DND-41 (cell line): ENCODE measurements at regions not wholly inside any gene's neighbourhood (a gene's known extent, or its start where the extent isn't known, plus 50 kb on each side); places are given as distances from the start of the nearest gene placed in this dataset.
"Not testable (repeated sequence)": the region's sequence is repeated elsewhere in the genome, so short reads cannot be mapped to it uniquely, and the experiment has no call there.

Experiments
- ATAC-seq: fragments of 200-7000 bp; cut with Tn5 transposase; 3 replicates; pipeline ENCODE4 v1.9.1; 2021; ENCODE audit warnings: low read depth; ENCODE audit not compliant: insufficient read depth
- DNase-seq: peaks from one replicate; pipeline ENCODE4 v3.0.0-alpha.2; 2020
- H2AFZ ChIP-seq: 2 replicates; pipeline ENCODE4 v1.6.0; 2012; ENCODE audit warnings: low read depth, low read length
- H3K27ac ChIP-seq: 2 replicates; pipeline ENCODE4 v1.5.1; 2012; ENCODE audit warnings: low read length, inconsistent platforms
- H3K27me3 ChIP-seq: fragments of 200-600 bp; sonication (generic); 2 replicates; pipeline ENCODE4 v1.6.0; 2012; ENCODE audit warnings: low read length, mild to moderate bottlenecking, inconsistent platforms; ENCODE audit not compliant: insufficient read depth, poor library complexity
- H3K36me3 ChIP-seq: 2 replicates; pipeline ENCODE4 v1.5.1; 2012; ENCODE audit warnings: low read length, inconsistent platforms; ENCODE audit not compliant: insufficient read depth
- H3K4me1 ChIP-seq: 2 replicates; pipeline ENCODE4 v1.5.1; 2012; ENCODE audit warnings: mild to moderate bottlenecking, low read length; ENCODE audit not compliant: insufficient read depth
- H3K4me2 ChIP-seq: 2 replicates; pipeline ENCODE4 v1.6.0; 2012; ENCODE audit warnings: mild to moderate bottlenecking, moderate library complexity, low read length, inconsistent platforms; ENCODE audit not compliant: insufficient read depth
- H3K4me3 ChIP-seq, 2 experiments: fragments of 200-600 bp in 1 of 2; shearing (Covaris generic) in 1 of 2; 2 replicates each; pipeline ENCODE4 v1.5.1; 2012 to 2016; ENCODE audit warnings: inconsistent platforms in 2 of 2, low read length in 2 of 2, mild to moderate bottlenecking in 2 of 2, low read depth in 1 of 2, moderate library complexity in 1 of 2
- H3K79me2 ChIP-seq: 2 replicates; pipeline ENCODE4 v1.6.0; 2012; ENCODE audit warnings: low read length, inconsistent platforms; ENCODE audit not compliant: insufficient read depth
- H3K9ac ChIP-seq: 2 replicates; pipeline ENCODE4 v1.6.0; 2012; ENCODE audit warnings: low read depth, mild to moderate bottlenecking, inconsistent platforms, low read length, moderate library complexity
- H3K9me3 ChIP-seq: 2 replicates; pipeline ENCODE4 v1.5.1; 2012; ENCODE audit warnings: low read length, moderate library complexity, mild to moderate bottlenecking, inconsistent platforms; ENCODE audit not compliant: insufficient read depth, severe bottlenecking
- H4K20me1 ChIP-seq: 2 replicates; pipeline ENCODE4 v1.6.0; 2012; ENCODE audit warnings: low read length; ENCODE audit not compliant: insufficient read depth
- EZH2 ChIP-seq: IDR thresholded peaks from 3 replicates; pipeline ENCODE4 v1.6.1; 2012; ENCODE audit warnings: borderline replicate concordance, low read depth, mild to moderate bottlenecking, moderate library complexity, low read length, inconsistent platforms; ENCODE audit not compliant: severe bottlenecking
- TF ChIP-seq, protein P1 (sequence below): IDR thresholded peaks from 2 replicates; pipeline ENCODE4 v1.5.1; 2012; ENCODE audit warnings: borderline replicate concordance, low read length, moderate library complexity, mild to moderate bottlenecking; ENCODE audit not compliant: poor library complexity, severe bottlenecking; ENCODE audit errors: extremely low read depth

DNA sequence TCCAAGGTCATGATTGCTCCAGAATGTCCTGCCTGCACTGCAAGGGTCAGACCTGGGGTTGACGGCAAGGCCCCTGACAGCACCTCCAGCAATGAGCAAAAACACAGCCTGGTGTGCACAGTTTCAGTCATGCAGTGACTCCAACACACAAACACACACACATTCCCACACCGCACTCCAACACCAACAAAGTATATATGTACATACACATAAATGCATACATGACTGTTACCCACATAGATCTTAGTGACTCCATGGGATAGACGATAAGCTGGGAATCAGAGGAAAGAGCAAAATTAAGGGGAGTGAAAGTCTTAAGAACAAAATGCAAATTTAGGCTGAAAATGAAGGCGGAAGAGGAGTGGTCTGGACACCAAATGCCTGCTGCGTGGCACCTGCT lies 112.7 kb upstream of the TEKT4 start:
- Histone ChIP-seq H3K36me3 (no peaks in the 10 kb centered on the region), H4K20me1 (no peaks in the 10 kb centered on the region), H3K27me3 (no peaks in the 10 kb centered on the region), H3K79me2 (no peaks in the 10 kb centered on the region), H3K4me1 (no peaks in the 10 kb centered on the region), H2AFZ (no peak overlapping the region), H3K27ac (no peak overlapping the region), H3K4me2 (no peak overlapping the region), H3K9me3 (no peaks in the 10 kb centered on the region), H3K9ac (no peak overlapping the region), H3K4me3 (no peak overlapping the region)
- ATAC-seq (no peak), DNase-seq (no peak)
- TF ChIP-seq, protein P1, sequence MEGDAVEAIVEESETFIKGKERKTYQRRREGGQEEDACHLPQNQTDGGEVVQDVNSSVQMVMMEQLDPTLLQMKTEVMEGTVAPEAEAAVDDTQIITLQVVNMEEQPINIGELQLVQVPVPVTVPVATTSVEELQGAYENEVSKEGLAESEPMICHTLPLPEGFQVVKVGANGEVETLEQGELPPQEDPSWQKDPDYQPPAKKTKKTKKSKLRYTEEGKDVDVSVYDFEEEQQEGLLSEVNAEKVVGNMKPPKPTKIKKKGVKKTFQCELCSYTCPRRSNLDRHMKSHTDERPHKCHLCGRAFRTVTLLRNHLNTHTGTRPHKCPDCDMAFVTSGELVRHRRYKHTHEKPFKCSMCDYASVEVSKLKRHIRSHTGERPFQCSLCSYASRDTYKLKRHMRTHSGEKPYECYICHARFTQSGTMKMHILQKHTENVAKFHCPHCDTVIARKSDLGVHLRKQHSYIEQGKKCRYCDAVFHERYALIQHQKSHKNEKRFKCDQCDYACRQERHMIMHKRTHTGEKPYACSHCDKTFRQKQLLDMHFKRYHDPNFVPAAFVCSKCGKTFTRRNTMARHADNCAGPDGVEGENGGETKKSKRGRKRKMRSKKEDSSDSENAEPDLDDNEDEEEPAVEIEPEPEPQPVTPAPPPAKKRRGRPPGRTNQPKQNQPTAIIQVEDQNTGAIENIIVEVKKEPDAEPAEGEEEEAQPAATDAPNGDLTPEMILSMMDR: no peak
- no peak for TF ChIP-seq EZH2

DNA sequence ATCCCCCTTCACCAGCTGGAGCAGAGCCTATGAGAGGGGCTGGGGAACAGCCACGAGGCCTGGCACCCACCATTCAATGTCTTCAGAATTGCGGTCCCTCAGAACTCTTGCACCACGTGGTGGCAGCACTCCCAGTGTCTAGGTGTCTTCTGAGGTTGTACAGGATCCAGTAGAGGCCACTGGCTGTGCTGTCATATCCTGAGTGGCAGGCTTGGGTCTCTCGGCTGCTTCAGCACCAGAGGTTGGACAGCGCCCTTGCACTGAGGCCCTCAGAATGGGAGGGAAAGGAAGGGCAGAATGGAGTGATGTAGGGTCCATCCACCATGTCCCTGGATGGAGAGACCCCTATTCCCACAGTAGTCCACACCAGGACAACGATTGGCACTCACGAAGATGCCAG lies 112.0 kb upstream of the TEKT4 start:
- no peaks in the 10 kb centered on the region for H3K79me2 ChIP-seq
- no peak overlapping the region for H3K4me3 ChIP-seq
- H3K4me1 ChIP-seq: no peaks in the 10 kb centered on the region
- DNase-seq (peak; percentile 66), ATAC-seq (peak; percentile 78)
- H2AFZ ChIP-seq: no peak overlapping the region
- H4K20me1 ChIP-seq: no peaks in the 10 kb centered on the region
- no peak for TF ChIP-seq EZH2
- TF ChIP-seq, protein P1: peak; percentile 22
- H3K4me2 ChIP-seq: no peak overlapping the region
- H3K27ac ChIP-seq: no peak overlapping the region
- H3K36me3 ChIP-seq: no peaks in the 10 kb centered on the region
- no peaks in the 10 kb centered on the region for H3K27me3 ChIP-seq
- H3K9me3 ChIP-seq: no peaks in the 10 kb centered on the region
- H3K9ac ChIP-seq: no peak overlapping the region

DNA sequence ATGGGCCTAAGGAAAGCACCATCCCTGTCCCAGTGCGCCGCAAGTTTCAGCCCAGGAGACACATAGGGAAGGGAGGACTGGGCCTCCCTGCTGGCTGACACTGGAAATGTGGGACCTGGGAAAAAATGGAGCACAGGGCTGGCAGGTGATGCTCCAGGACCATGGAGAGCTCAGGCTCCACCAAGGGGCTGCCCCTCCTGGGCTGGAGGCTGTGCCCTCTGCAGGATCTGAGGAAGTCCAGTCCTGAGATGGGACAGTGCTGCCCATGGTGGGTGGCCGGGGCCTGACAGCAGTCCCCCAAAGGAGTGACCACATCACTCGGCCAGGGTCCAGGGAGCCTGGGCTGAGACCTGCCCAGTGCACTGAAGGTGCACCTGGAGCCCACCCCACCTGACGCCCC lies 108.6 kb upstream of the TEKT4 start:
- ATAC-seq (no peak; the same call in 2 of the 3 replicates), DNase-seq (peak; percentile 39)
- no peak for TF ChIP-seq EZH2
- TF ChIP-seq, protein P1: no peak
- H4K20me1 ChIP-seq: no peaks in the 10 kb centered on the region
- H3K27ac ChIP-seq: no peak overlapping the region
- no peaks in the 10 kb centered on the region for H3K79me2 ChIP-seq
- no peak overlapping the region for H2AFZ ChIP-seq
- no peak overlapping the region for H3K4me2 ChIP-seq
- H3K9ac ChIP-seq: no peak overlapping the region
- no peaks in the 10 kb centered on the region for H3K4me1 ChIP-seq
- H3K27me3 ChIP-seq: no peaks in the 10 kb centered on the region
- H3K36me3 ChIP-seq: no peaks in the 10 kb centered on the region
- H3K4me3 ChIP-seq: no peak overlapping the region
- H3K9me3 ChIP-seq: no peaks in the 10 kb centered on the region

DNA sequence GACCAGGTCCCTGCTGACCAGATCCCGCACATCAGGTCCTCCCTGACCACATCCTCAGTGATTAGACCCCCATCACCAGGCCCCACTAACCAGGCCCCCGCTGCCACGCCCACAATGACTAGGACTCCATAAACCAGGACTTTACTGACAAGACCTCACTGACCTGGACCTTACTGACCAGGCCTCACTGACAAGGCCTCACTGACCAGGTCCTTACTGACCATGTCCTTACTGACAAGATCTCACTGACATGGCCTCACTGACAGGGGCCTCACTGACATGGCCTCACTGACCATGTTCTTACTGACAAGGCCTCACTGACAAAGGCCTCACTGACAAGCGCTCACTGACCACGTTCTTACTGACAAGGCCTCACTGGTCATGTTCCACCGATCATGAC lies 107.9 kb upstream of the TEKT4 start:
- DNase-seq: no peak
- no peak for ATAC-seq
- Histone ChIP-seq H3K9ac (no peak overlapping the region), H3K27ac (no peak overlapping the region), H3K36me3 (no peaks in the 10 kb centered on the region), H4K20me1 (no peaks in the 10 kb centered on the region), H3K79me2 (no peaks in the 10 kb centered on the region), H3K9me3 (no peaks in the 10 kb centered on the region), H3K4me2 (no peak overlapping the region), H3K4me3 (no peak overlapping the region), H2AFZ (no peak overlapping the region), H3K27me3 (no peaks in the 10 kb centered on the region), H3K4me1 (no peaks in the 10 kb centered on the region)
- TF ChIP-seq EZH2: no peak
- TF ChIP-seq, protein P1: no peak

DNA sequence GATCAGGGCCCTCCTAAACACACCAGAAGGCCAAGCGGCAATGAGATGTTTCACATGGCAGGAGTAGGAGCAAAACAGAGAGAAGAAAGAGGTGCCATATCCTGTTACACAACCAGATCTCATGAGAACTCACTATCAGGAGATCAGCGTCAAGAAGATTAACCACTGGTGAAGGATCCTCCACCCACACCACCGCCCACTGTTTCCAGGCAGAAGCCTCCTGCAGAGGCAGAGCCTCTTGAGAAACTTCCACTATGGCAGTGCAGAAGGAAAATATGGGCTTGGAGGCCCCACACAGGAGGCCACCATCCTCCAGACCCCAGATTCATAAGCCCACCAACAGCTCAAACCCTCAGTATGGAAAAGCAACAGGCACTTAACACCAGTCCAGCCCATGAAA lies 106.9 kb upstream of the TEKT4 start:
- H3K79me2 ChIP-seq, H3K9ac ChIP-seq, ATAC-seq, DNase-seq, H3K36me3 ChIP-seq, H2AFZ ChIP-seq, H3K4me3 ChIP-seq, H3K27ac ChIP-seq, H3K27me3 ChIP-seq, H4K20me1 ChIP-seq, H3K4me2 ChIP-seq, H3K9me3 ChIP-seq, H3K4me1 ChIP-seq: not testable (repeated sequence)
